Endothelial cell of hepatic sinusoid (primary cell): ENCODE measurements at regions not wholly inside any gene's neighbourhood (a gene's known extent, or its start where the extent isn't known, plus 50 kb on each side); places are given as distances from the start of the nearest gene placed in this dataset.

ENCODE experiments used
- in situ Hi-C: cut with HindIII; loops from 2 replicates; pipeline ENCODE4 v1.10.0; 2017; ENCODE audit warnings: low sequenced_read_pairs

- in situ Hi-C loops, result no loop called here
Observed at GRCh38 chr22:49160261-49161001, 667.2 kb downstream of the BRD1 start.

- in situ Hi-C loops, result no loop called here
Observed at GRCh38 chr22:49159711-49160110, 668.0 kb downstream of the BRD1 start.

DNA sequence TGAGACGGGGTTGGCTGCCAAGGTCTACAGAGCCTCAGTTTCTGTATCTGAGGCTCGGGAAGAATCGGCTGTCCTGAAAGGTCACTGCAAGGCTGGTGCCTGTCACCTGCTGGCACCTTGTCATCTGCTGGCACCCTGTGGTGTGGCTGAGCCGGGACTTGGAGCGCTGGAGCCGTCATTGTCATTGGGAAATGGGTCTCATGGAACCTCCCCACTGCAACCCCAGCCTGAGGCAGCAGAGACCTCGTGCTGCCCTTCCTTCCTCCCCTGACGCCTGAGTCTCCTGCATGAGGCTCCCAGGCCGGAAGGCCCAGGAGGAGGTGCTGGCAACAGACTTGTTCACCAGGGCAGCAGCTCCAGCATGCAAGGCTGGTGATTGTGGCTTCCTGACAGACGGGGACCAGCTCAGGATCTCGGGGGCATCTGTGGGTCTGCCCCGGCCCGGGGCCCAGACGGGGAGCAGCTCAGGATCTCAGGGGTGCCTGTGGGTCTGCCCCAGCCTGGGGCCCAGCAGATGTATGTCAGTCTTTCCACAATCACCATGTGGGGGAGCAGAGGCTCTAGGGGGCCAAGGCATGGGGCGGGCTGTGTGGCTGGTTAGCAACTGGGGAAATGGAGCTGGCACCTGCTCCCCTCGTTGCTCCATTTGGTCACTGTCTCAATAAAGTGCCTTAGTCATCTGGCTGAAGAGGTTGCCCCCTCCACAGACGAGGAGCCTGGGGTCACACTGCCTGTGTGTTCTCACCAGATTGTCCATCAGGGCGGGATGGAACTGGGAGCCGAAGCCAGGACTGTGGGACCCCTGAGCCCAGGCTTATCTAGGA lies 668.7 kb downstream of the BRD1 start:
- in situ Hi-C loops, result no loop called here

- in situ Hi-C loops, result no loop called here
Observed at GRCh38 chr22:49157529-49158339, 669.9 kb downstream of the BRD1 start.

DNA sequence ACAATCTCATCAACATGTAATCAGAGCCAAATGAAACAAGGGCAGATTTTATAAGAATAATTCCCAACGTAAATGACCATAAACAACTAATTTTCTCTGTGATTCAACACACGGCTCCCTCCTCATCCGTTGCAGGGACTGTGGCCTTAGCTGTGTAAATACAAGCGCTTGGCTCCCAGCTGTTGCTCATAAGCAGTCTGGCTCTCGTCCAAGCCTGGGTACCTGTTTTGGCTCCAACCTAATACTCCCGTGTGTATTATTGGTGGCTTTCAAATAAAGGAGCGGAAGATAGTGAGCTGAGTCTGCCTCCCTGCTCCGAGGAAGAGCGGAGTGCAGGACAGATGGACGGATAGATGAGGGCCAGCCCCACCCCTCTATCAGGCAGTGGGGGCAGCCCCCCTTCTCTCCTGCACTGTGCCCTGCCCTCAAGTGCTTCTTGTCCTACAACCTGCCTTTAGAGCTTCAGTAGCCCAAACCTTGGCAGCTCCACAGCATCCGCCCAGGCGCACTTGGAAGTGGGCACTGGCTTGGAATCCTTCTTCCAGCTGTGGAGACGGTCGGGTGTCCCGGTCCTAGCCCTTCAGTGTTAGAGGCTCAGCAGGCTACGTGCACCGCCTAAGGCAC lies 670.9 kb downstream of the BRD1 start:
- in situ Hi-C loops, result no loop called here

DNA sequence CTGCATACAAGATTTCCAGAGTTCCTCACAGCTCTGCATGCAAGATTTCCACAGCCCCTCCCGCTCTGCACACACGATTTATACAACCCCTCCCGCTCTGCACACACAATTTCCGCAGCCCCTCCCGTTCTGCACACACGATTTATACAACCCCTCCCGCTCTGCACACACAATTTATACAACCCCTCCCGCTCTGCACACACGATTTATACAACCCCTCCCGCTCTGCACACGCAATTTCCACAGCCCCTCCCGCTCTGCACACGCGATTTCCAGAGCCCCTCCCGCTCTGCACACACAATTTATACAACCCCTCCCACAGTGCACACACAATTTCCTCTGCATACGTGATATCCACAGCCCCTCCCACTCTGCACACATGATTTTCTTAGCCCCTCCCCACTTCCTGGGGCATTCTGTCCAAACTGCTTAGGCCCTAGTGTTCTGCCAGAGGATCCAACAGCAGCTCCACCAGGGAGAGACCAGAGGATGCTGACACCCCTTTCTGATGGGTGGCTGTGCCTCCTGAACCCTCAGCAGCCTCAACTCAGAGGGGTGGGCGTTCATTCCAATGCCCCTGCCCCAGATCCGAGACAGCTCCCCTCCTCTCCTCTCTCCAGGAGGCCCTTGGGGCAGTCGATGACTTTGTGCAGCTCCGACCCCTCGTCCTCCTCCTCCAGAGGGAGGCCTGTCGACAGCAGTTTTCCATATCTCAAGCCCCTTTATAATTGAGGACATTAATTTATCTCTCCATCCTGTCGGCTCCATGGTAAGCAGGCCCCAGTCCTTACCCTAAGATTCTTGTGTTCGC lies 671.7 kb downstream of the BRD1 start:
- in situ Hi-C loops, result no loop called here

- in situ Hi-C loops, result no loop called here
Observed at GRCh38 chr22:49155039-49155769, 672.5 kb downstream of the BRD1 start.

GRCh38 chr22:49154433-49154832 lies 673.2 kb downstream of the BRD1 start:
- in situ Hi-C loops, result no loop called here

- in situ Hi-C loops, result no loop called here
Observed at GRCh38 chr22:49153921-49154320, 673.8 kb downstream of the BRD1 start.

GRCh38 chr22:49152939-49153770 lies 674.5 kb downstream of the BRD1 start:
- in situ Hi-C loops, result no loop called here

DNA sequence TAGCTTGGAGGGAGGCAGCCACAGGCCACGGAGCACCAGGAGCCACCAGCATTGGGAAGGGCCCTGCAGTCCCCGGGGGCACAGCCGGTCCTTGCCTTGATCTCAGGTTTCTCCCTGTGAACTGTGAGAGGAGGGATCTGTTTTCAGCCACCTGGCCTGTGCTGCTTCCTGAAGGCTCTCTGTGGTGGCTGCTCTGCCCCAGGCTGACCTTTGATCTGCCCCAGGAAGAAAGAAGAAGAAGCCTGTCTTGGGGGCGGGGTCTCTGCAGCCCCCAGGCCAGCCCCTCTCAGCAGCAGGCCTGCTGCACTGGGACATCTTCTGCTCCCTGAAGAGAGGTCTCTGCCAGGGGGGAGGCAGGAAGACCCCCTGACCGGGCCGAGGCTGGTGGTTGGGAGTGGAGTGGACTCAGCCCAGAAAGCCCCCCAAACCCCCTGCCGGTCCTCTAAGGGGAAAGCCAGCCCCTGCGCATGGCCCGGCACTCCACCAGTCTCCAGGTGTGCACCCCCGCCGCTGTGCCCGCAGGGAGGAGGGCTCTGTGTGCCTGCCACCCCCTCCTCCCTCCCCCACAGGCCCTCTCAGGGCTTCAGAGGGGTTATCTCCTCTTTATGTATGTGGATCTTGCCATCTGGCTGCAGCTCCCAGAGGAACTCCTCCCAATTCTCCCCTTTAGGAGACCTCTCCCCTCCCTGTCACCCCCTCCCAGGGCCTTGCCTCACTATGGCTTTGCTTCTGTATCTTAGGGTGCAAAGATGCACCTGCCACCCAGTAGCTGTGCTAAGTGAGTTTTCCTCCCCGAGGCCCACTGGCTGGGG lies 675.3 kb downstream of the BRD1 start:
- in situ Hi-C loops, result no loop called here

DNA sequence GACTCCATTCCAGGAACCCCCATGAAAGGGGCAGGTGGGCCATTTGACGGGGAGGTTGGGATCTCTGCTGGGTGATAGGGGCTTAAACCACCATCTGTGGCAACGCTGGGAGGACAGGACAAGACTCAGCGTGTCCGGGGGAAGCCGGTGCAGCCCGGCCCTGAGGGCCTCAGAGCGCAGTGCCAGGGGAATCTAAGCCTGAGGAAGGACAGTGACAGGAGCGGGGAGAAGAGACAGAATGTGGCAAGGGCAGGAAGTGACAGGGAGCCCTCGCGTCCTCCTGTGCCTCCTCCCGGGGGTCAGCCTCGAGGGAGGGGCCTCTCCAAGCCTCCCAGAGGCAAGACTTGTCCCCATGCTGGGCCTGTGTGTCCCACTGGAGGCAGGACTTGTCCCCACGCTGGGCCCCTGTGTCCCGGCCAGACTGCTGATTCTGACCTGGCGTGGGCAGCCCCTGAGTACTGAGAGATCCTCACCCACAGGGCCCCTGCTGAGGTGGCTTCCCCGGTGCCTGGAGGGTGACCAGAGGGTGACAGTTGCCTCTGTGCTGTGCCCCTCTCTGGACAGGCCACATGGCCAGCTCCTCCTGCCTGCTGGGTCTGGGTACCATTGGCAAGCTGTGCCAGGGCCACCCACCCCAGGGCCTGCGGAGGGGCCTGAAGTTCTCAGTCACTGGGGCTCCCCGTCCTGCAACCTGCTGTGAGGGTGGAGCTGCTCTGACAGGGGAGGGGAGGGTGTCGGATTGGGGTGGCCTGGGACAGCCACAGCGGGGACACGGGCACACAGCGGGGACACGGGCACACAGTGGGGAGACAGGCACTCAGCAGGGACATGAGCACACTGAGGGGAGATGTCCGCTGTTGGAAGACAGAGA lies 676.2 kb downstream of the BRD1 start:
- in situ Hi-C loops, result no loop called here

GRCh38 chr22:49150801-49151221 lies 676.9 kb downstream of the BRD1 start:
- in situ Hi-C loops, result no loop called here

- in situ Hi-C loops, result no loop called here
Observed at GRCh38 chr22:49149721-49150608, 677.7 kb downstream of the BRD1 start.

- in situ Hi-C loops, result no loop called here
Observed at GRCh38 chr22:49148895-49149418, 678.7 kb downstream of the BRD1 start.
